GM18505 (cell line): ENCODE measurements at regions not wholly inside any gene's neighbourhood (a gene's known extent, or its start where the extent isn't known, plus 50 kb on each side); places are given as distances from the start of the nearest gene placed in this dataset.
"Not testable (repeated sequence)": the region's sequence is repeated elsewhere in the genome, so short reads cannot be mapped to it uniquely, and the experiment has no call there.

ENCODE experiments used
- ATAC-seq: cut with Tn5 transposase; IDR thresholded peaks from one replicate; pipeline ENCODE4 v1.9.1; 2021; ENCODE audit not compliant: unreplicated experiment
- POLR2A ChIP-seq: IDR thresholded peaks from 4 replicates; pipeline ENCODE4 v1.6.1; 2011; ENCODE audit warnings: borderline replicate concordance; ENCODE audit not compliant: insufficient read depth, insufficient read length; ENCODE audit errors: extremely low read depth

DNA sequence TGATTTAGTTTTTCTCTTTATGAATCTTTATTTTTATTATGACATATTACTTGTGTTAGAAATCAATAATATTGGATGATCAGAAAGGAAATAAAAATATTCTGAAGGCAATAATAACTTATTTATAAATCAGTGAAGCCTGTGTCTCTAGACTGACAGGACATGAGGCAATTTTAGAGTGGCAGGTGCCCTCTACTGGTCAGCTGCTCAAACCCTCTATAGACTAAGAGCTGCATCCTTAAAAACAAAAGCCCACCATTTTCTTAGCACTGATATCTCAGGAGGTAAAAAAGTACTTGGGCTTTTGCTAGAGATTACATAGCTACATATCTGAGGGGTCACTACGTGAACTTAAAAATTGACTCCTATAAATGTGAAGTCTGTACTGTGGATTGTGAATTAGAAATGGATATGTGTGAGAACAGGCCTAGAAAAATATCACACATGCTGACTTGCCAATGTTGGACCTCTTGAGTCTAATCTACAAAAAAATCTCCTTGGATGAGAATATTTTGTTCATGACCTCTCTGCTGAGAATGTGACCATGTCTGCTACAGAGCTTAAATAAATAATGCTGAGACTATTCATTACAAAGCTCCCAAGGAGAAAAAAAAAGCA is 597.9 kb upstream of the ADAMTS5 start:
- no peak for TF ChIP-seq POLR2A
- ATAC-seq: no peak

DNA sequence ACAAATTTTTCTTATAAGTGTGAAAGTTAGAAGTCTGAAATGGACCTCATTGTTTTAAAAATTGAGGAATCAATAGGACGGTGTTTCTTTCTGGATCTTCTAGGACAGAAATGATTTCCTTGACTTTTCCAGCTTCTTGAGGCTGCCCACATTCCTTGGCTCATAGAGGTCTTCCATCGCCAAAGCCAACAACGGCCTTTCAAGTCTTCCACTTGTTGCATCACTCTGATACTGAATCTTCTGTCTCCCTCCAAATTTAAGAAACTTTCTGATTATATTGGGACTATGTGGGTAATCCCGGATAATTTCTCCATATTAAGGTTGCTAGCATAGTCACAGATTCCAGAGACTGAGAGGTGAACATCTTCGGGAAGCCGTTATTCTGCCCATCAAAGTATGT is 595.4 kb upstream of the ADAMTS5 start:
- no peak for TF ChIP-seq POLR2A
- no peak for ATAC-seq

DNA sequence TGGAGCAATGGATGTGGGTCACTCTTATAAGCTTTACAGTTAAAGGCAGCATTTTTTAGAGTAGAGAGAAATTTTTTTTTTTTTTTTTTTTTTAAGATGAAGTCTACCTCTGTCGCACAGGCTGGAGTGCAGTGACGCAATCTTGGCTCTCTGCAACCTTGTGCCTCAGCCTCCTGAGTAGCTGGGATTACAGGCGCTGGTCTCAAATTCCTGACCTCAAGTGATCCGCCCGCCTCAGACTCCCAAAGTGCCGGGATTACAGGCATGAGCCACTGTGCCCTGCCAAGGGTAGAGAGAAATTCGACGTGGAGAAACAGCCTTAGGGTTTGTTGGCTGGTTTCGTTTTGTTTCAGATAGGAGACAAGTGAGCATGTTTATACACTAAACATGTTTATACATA is 594.2 kb upstream of the ADAMTS5 start:
- no peak for ATAC-seq
- no peak for TF ChIP-seq POLR2A

DNA sequence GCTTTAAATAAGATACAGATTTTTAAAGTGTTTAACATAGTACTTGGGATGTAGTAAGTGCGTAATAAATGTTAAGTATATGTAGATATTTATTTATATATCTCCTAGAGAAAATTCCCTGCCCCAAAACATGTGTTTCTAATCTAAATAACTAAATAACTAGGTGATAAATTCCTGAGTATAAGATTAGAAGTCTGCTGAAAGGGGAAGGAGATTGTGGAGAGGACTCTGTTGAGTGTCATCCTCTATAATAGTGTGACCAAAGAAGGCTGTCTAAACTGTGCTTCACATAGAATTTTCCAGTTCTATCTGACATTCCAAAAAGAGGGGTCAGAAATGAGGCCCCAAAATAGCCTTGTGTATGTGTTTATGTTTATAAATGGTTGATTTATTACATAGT is 590.5 kb upstream of the ADAMTS5 start:
- no peak for ATAC-seq
- TF ChIP-seq POLR2A: no peak

GRCh38 chr21:27555996-27556395 is 589.1 kb upstream of the ADAMTS5 start:
- ATAC-seq: no peak
- no peak for TF ChIP-seq POLR2A

GRCh38 chr21:27550287-27550686 is 583.4 kb upstream of the ADAMTS5 start:
- ATAC-seq: no peak
- no peak for TF ChIP-seq POLR2A

DNA sequence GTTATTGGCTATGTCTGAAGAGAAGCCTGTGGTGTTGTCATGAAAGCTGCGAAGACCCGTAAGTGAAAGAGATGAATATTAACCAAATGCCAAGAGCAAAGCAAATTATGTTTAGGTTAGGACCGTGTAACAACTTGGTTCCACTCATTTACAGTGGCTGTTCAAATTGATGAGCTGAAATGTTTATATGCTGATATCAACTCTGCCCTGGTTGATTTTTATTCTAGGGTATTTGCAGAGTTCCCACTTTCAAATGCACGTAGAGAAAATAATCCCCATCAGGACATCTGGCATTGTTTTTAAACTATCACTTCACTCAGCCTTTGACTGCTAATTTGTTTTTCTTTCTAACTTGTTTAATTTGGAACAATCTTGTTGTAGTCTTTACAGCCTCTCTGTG is 581.6 kb upstream of the ADAMTS5 start:
- no peak for ATAC-seq
- no peak for TF ChIP-seq POLR2A

- no peak for ATAC-seq
- no peak for TF ChIP-seq POLR2A
Measured at GRCh38 chr21:27545754-27546349, 579.0 kb upstream of the ADAMTS5 start.

GRCh38 chr21:27542126-27542525 is 575.2 kb upstream of the ADAMTS5 start:
- not testable (repeated sequence) for ATAC-seq

GRCh38 chr21:27536319-27536718 is 569.4 kb upstream of the ADAMTS5 start:
- ATAC-seq: no peak
- TF ChIP-seq POLR2A: no peak

DNA sequence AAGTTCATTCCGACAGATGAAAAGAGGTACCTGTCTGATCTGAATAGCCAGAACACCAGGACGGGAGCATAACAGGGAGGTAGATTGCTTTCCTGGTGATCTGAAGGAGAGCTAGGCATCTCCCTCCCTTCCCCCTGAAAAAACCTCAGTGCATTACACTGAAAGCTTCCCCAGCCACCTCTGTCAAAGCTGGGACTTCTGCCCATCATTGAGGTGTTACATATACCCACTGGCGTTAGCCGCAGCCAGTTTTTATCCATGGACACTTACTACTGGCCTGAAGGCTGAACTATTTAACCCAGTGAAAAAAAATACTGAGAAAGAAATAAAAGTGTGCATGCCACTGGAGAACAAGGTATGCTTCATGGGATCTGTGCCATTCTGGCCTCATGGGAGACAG is 568.3 kb upstream of the ADAMTS5 start:
- TF ChIP-seq POLR2A: no peak
- ATAC-seq: no peak

- no peak for ATAC-seq
- TF ChIP-seq POLR2A: no peak
Measured at GRCh38 chr21:27534206-27534605, 567.3 kb upstream of the ADAMTS5 start.

GRCh38 chr21:27532076-27532475 is 565.2 kb upstream of the ADAMTS5 start:
- no peak for TF ChIP-seq POLR2A
- no peak for ATAC-seq

- TF ChIP-seq POLR2A: no peak
- no peak for ATAC-seq
Measured at GRCh38 chr21:27528697-27529096, 561.8 kb upstream of the ADAMTS5 start.

DNA sequence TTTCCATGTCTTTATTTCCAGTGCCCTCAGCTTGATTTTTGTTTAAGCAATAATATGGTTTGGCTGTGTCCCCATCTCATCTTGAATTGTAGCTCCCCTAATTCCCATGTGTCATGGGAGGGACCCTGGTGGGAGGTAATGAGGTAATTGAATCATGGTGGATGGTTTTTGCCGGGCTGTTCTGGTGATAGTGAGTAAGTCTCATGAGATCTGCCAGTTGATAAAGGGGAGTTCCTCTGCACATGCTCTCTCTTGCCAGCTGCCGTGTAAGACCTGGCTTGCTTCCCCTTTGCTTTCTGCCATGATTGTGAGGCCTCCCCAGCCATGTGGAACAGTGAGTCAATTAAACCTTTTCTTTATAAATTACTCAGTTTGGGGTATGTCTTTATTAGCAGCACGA is 559.6 kb upstream of the ADAMTS5 start:
- ATAC-seq: no peak
- no peak for TF ChIP-seq POLR2A
